ENCODE measurements at regions not wholly inside any gene's neighbourhood (a gene's known extent, or its start where the extent isn't known, plus 50 kb on each side); places are given as distances from the start of the nearest gene placed in this dataset.

DNA sequence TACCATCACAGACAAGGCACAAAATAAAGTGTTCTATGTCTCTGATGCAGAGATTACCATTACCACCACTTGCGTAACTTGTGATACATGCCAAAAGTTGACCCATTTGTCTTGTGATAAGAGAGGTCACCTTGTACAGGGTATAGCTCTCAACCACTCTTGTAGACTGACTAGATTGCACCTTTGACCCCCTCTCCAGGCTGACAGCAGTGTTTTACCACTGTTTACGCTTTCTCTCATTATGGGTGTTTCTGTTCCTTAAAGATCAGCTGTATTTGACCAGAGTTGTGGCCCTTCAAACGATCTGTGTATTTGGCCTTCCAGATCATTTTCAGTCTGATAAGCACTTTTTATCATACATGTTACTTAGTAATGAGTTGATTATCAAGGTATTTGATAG, 215.7 kb upstream of the HNMT start:
- TF ChIP-seq POLR2A (IDR thresholded peaks at IDR 0.05; ENCODE audit: extremely low read depth, insufficient read length) = no peak
- TF ChIP-seq, protein P1, sequence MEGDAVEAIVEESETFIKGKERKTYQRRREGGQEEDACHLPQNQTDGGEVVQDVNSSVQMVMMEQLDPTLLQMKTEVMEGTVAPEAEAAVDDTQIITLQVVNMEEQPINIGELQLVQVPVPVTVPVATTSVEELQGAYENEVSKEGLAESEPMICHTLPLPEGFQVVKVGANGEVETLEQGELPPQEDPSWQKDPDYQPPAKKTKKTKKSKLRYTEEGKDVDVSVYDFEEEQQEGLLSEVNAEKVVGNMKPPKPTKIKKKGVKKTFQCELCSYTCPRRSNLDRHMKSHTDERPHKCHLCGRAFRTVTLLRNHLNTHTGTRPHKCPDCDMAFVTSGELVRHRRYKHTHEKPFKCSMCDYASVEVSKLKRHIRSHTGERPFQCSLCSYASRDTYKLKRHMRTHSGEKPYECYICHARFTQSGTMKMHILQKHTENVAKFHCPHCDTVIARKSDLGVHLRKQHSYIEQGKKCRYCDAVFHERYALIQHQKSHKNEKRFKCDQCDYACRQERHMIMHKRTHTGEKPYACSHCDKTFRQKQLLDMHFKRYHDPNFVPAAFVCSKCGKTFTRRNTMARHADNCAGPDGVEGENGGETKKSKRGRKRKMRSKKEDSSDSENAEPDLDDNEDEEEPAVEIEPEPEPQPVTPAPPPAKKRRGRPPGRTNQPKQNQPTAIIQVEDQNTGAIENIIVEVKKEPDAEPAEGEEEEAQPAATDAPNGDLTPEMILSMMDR (IDR thresholded peaks at IDR 0.05; ENCODE audit: low read depth, low read length) = no peak
